ENCODE measurements at regions not wholly inside any gene's neighbourhood (a gene's known extent, or its start where the extent isn't known, plus 50 kb on each side); places are given as distances from the start of the nearest gene placed in this dataset.

DNA sequence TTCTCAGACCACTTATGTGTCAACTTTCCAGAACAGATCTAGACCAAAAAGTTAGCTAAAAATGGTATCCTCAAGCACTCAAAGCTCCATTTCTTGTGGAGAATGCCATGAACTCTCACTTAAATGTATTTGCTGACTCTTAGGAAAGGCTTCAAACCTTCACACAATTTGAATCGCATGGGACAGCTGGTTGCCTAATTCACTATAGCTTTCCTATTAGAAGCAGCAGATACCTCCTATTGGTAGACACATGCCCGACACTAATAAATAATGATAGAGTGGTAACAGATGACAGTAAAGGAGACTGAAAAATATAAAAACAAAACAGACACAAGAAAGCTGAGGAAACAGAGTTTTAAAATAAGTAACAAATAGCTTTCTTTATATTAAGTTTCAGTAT, 818.5 kb downstream of the XPNPEP1 start:
- Histone ChIP-seq H3K36me3 (ENCODE audit: control insufficient read depth in 2 of 2, insufficient read depth in 1 of 2, low read length in 2 of 2) (no peaks in the 10 kb centered on the region), H3K9me3 (ENCODE audit: control insufficient read depth, insufficient read depth, low read depth, low read length) (no peaks in the 10 kb centered on the region), H3K4me1 (ENCODE audit: control insufficient read depth, insufficient read depth, low read length) (no peaks in the 10 kb centered on the region), H3K27ac (ENCODE audit: extremely low read depth, low read depth, low read length) (no peak overlapping the region), H3K4me3 (ENCODE audit: low read depth, low read length) (no peak overlapping the region)
- ChIA-PET POLR2A (no interaction called here), CTCF (no interaction called here)
- TF ChIP-seq ZNF792 (tag by site-specific recombination; IDR thresholded peaks at IDR 0.05) (no peak), GLIS1 (tag by site-specific recombination; IDR thresholded peaks at IDR 0.05) (no peak), ZNF623 (tag by site-specific recombination; IDR thresholded peaks at IDR 0.05) (no peak), ZNF530 (tag by site-specific recombination; IDR thresholded peaks at IDR 0.05; ENCODE audit: low read depth) (no peak), ZNF433 (tag by site-specific recombination; IDR thresholded peaks at IDR 0.05; ENCODE audit: low read depth) (no peak), ZNF777 (tag by site-specific recombination; IDR thresholded peaks at IDR 0.05; ENCODE audit: borderline replicate concordance) (no peak)

- TF ChIP-seq ZNF133 (tag by site-specific recombination; IDR thresholded peaks at IDR 0.05) (no peak), ZNF530 (tag by site-specific recombination; IDR thresholded peaks at IDR 0.05; ENCODE audit: low read depth) (no peak), ZNF202 (tag by site-specific recombination; IDR thresholded peaks at IDR 0.05; ENCODE audit: borderline replicate concordance) (no peak), INSM2 (tag by site-specific recombination; IDR thresholded peaks at IDR 0.05) (no peak), MZF1 (tag by site-specific recombination; IDR thresholded peaks at IDR 0.05; ENCODE audit: borderline replicate concordance) (no peak), ZNF280C (tag by site-specific recombination; IDR thresholded peaks at IDR 0.05) (no peak), TSHZ1 (tag by site-specific recombination; IDR thresholded peaks at IDR 0.05; ENCODE audit: borderline replicate concordance) (no peak), ZNF561 (tag by site-specific recombination; IDR thresholded peaks at IDR 0.05; ENCODE audit: borderline replicate concordance) (no peak), ZNF664 (tag by site-specific recombination; IDR thresholded peaks at IDR 0.05) (no peak), ZNF132 (tag by site-specific recombination; IDR thresholded peaks at IDR 0.05; ENCODE audit: borderline replicate concordance) (no peak)
- TF ChIP-seq, protein P1, sequence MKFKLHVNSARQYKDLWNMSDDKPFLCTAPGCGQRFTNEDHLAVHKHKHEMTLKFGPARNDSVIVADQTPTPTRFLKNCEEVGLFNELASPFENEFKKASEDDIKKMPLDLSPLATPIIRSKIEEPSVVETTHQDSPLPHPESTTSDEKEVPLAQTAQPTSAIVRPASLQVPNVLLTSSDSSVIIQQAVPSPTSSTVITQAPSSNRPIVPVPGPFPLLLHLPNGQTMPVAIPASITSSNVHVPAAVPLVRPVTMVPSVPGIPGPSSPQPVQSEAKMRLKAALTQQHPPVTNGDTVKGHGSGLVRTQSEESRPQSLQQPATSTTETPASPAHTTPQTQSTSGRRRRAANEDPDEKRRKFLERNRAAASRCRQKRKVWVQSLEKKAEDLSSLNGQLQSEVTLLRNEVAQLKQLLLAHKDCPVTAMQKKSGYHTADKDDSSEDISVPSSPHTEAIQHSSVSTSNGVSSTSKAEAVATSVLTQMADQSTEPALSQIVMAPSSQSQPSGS (tag by site-specific recombination; IDR thresholded peaks at IDR 0.05; ENCODE audit: low read depth), result no peak
- no peaks in the 10 kb centered on the region for H3K4me1 ChIP-seq (ENCODE audit: control insufficient read depth, insufficient read depth, low read length)
- no peak overlapping the region for H3K27ac ChIP-seq (ENCODE audit: extremely low read depth, low read depth, low read length)
- H3K36me3 ChIP-seq (ENCODE audit: control insufficient read depth in 2 of 2, insufficient read depth in 1 of 2, low read length in 2 of 2), result no peaks in the 10 kb centered on the region
- POLR2A ChIA-PET, result no interaction called here
- H3K9me3 ChIP-seq (ENCODE audit: control insufficient read depth, insufficient read depth, low read depth, low read length), result no peaks in the 10 kb centered on the region
- no peak overlapping the region for H3K4me3 ChIP-seq (ENCODE audit: low read depth, low read length)
- CTCF ChIA-PET, result no interaction called here
Measured at GRCh38 chr10:109103278-109103677, 820.0 kb downstream of the XPNPEP1 start.
